Hematopoietic multipotent progenitor cell (in vitro differentiated cells): ENCODE measurements at regions not wholly inside any gene's neighbourhood (a gene's known extent, or its start where the extent isn't known, plus 50 kb on each side); places are given as distances from the start of the nearest gene placed in this dataset.
"Not testable (repeated sequence)": the region's sequence is repeated elsewhere in the genome, so short reads cannot be mapped to it uniquely, and the experiment has no call there.

Experiments used
- DNase-seq, 3 donors: peaks; one replicate each; pipeline ENCODE4 v3.0.0-alpha.2; 2011 to 2015; ENCODE audit warnings: low read depth in 2 of 3, low spot score in 2 of 3

DNA sequence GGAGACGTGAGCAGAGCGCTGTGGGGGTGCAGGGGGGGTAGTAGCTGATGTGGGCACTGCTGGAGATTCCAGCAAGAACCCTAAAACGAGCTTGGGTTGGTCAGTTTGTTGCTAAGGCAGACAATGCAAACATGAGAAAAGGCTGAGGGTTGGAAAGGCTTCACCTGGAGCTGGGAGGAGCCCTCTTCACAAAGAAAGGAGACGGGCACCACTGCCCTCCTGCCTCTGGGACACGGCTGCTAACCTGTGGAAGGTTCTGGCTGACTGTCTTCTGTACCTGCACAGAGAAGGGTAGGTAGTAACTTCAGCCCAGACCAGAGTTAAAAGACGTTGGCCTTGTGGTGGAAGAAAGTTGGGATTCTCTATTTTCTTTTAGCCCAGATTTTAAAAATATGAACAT, 108.7 kb downstream of the SUCLA2 start:
- DNase-seq, result no peak

DNA sequence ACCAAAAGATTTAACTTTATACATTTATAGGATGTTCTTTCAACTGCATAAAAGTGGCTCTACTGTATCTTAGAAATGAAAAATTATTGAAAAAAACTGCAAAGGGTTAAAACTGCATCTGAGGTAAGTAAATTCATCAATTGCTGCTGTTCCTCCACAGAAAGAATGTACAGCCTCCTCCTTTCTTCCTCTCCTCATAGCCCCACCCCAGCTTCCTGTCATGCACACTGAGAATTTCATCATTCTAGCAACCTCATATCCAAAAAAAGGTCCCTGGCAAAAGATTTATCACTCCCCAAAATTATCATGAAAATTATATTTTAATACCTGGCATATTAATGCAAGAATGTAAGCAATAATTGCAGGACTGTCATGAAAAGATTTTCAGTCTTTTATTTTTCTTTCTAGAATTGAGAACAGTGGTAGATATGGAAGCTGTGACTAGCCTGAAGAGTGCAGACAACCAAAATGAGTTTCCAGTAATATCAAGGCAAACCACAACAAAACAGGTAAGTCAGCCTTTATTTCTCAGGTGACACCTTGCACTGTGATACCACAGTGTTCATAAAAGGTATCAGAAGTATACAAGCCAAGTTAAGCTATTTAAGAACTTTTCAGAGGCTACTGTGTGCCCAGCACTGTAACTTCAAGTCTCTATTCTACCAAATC, 110.8 kb downstream of the SUCLA2 start:
- no peak for DNase-seq

DNA sequence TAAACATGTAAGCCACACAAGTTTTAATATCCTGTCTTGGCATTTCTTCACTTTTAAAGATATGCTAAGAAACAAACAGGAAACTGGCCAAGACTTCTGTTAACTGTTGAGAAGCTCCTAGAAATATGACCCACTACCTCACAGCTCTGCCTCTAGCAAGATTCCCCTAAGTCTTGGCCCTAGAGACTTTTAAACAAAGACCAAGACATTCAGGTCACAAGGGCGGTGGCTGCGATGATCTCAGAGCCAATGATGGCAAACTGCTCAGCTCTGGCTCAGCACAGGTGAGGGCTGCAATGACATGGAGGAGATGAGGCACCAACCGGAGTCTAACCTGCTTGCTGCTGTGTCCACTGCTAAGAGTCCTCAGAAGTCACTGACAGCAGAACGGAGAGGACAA, 114.8 kb downstream of the SUCLA2 start:
- DNase-seq, result no peak

GRCh38 chr13:47875201-47875600, 125.9 kb downstream of the SUCLA2 start:
- peak in 1 of 3 donors; percentile 42 for DNase-seq

GRCh38 chr13:47873987-47874386, 127.1 kb downstream of the SUCLA2 start:
- not testable (repeated sequence) for DNase-seq

- DNase-seq, result not testable (repeated sequence)
Measured at GRCh38 chr13:47873319-47873718, 127.8 kb downstream of the SUCLA2 start.

- no peak for DNase-seq
Measured at GRCh38 chr13:47869776-47870175, 131.3 kb downstream of the SUCLA2 start.

GRCh38 chr13:47865883-47866282, 135.2 kb downstream of the SUCLA2 start:
- DNase-seq, result peak in 2 of 3 donors; percentile 30 to 65

- no peak for DNase-seq
Measured at GRCh38 chr13:47862841-47863240, 138.2 kb downstream of the SUCLA2 start.

GRCh38 chr13:47859165-47859564, 141.9 kb downstream of the SUCLA2 start:
- no peak for DNase-seq

- DNase-seq, result no peak
Measured at GRCh38 chr13:47858042-47859025, 142.7 kb downstream of the SUCLA2 start.

DNA sequence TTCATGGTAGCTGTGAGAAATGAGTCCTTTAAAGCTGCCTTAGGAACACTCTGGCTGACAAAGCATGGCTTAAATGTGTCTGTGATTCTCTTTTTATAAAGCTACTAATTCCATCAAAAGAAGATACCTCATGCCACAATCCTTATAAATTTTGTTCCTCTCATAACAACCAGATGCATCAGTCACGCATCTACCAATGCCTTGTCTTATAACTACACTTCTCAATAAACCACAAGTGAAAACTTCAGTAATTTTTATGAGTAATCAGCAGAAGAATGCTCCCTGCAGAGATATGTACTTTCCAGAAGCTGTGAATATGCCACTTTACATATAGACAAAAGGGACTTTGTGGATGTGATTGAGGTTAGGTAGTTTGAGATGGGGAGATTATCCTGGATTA, 147.8 kb downstream of the SUCLA2 start:
- no peak for DNase-seq

- no peak for DNase-seq
Measured at GRCh38 chr13:47846886-47847285, 154.2 kb downstream of the SUCLA2 start.

DNA sequence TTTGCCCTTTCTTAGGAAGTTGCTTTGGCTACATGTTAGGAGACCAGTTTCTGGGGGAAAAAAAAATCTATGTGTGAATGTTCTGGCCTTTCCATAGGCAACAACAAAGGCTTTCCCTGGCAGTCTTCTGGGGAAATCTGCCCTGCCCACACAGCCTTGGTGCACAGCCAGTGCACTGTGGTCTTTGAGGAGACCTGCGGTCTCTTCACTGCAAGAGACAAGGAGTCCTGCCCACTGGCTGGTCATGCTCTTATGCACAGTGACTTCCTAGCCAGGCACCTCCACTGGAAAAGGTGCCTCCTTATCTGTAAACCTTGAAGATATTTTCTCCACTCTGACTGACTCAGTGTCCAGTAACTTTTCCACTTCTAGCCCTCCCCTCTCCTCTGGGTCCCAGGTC, 155.1 kb downstream of the SUCLA2 start:
- no peak for DNase-seq

DNA sequence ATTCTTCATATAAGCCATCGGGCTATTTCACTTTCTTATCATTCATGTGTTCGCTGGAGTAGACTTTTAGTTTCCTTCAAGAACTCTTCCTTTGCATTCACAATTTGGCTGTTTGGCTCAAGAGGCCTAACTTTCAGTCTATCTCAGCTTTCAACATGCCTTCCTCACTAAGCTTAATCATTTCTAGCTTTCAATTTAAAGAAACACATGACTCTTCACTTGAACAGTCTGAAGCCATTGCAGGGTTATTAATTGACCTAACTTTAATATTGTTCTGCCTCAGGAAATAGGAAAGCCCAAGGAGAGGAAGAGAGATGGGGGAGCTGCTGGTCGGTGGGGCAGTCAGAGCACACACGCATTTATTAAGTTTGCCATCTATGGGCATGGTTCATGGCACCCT, 158.1 kb downstream of the SUCLA2 start:
- DNase-seq, result no peak

GRCh38 chr13:47841151-47841550, 159.9 kb downstream of the SUCLA2 start:
- no peak for DNase-seq

- no peak for DNase-seq
Measured at GRCh38 chr13:47837906-47838305, 163.2 kb downstream of the SUCLA2 start.

GRCh38 chr13:47837104-47837880, 163.8 kb downstream of the SUCLA2 start:
- no peak for DNase-seq

DNA sequence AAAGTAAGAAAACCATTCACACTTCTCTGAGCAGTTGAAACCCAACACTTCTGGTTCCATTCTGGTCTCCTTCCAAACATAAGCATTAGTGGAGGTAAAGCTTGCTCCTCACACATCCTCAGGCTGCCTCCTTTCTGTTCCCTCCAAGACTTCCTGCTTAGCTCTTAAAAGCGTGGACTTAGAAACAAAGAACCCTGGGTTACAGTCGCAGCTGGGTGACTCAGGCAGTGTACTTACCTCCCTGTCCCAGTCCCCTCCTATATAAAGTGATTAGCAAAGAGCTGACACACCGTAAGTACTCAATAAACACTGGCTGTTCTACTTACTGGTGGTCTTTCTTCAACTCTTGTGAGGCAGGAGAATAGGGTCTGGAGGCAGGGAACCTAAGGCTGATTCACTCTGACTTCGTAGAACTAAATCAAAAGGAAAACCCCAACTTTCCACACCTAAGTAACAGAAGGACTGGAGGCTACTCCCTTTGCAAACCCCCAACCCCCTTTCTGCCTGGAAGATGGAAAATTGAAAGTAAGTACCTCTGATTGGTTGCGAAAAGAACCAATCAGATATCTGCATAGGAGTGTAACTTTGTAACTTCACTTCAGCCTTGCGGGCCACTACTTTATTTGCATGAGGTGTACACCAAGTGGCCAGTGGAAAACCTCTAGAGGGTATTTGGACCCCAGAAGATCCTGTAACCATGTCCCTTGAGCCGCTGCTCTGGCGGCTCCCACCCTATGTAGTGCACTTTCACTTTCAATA, 165.4 kb downstream of the SUCLA2 start:
- no peak for DNase-seq

DNA sequence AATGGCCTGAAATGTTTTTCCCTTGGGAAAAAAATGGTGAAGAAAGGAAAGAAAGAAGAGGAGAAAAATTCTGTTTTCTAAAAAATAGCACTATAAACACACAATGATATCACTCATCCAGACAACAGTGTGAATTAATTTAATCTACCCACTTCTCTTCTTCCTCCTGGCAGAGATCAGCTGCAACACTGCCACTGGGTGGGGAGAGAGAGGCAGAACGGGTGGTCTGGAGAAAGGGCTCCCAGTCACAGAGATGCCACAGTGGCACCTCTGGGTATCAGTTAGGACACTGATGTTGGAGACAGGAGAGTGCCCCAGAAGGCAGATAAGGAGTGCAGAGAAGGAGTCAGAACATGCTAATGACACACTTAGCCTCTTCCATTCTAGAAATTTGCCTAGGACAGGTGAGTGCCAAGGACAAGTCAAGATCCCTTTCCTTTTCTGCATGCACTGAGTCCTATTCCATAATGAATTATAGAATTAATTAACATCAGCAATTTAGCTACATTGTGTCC, 168.6 kb downstream of the SUCLA2 start:
- no peak for DNase-seq
